ENCODE measurements at regions not wholly inside any gene's neighbourhood (a gene's known extent, or its start where the extent isn't known, plus 50 kb on each side); places are given as distances from the start of the nearest gene placed in this dataset.

DNA sequence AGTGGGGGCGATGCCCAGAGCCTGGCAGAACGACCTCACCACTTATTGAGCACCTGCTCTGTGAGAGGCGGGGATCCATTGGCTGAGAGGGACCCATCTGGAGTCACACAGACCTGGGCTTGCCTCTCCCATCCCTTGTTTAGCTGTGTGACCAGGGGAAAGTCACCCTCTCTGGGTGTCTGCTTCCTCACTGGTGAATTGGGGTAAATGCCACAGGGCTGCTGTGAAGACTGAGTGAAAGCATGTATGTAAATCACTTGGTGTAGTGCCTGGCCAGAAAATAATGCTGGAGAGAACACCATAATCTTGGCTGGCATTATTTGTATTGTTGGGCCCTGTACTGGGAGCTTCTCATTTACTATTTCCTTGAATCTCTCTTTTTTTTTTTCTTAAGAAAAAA lies 83.4 kb upstream of the PRL start:
- TF ChIP-seq GATA3 (IDR thresholded peaks at IDR 0.05; ENCODE audit: low read depth, low read length) (no peak), GATA2 (IDR thresholded peaks at IDR 0.05; ENCODE audit: low read depth, low read length) (no peak)

DNA sequence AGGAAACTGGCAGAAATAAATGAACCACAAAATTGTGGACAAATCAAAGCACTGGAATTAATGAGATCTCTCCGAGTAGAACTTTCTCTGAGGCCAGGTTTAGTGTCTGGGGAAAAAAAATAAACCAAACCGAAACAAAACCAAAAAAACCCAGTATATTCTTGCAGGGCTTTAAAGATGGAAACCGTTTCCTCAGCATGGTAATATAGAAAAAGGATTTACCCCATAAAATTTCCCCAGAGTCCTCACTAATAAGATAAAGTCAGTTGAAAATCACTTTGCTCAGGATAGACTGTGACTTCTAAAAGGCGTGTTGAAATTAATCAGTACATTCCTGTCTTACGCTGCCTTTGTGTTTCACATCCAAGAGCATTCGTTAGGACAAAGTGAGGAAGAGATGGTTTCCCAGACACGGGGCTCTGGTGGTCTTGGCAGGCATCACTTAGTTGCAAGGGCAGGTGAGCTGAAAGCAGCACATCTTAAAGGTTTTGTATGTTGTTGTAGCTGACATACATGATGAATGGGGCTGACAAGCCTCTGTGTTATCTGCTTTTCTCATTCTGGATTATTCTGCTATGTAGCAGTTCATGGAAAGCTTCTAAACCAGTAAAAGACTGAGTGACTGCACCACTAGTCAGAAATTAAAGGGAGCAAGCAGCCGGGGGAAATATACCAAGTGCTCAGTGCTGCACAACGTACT lies 85.2 kb upstream of the PRL start:
- TF ChIP-seq GATA3 (IDR thresholded peaks at IDR 0.05; ENCODE audit: low read depth, low read length) (no peak), GATA2 (IDR thresholded peaks at IDR 0.05; ENCODE audit: low read depth, low read length) (no peak)

GRCh38 chr6:22383016-22383415 lies 86.2 kb upstream of the PRL start:
- TF ChIP-seq GATA2 (IDR thresholded peaks at IDR 0.05; ENCODE audit: low read depth, low read length), result no peak

DNA sequence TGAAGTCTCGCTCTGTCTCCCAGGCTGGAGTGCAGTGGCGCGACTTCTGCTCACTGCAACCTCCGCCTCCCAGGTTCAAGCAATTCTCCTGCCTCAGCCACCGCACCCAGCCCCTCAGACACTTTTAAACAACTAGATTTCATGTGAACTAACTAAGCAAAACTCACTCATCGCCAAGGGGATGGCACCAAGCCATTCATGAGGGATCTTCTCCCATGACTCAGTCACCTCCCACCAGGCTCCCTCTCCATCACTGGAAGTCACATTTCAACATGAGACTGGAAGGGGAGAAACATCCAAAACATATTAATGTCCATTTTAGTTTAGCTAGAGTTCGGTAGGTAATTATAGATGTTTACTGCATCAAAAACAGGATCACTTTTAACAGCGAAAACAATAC lies 95.9 kb upstream of the PRL start:
- TF ChIP-seq GATA3 (IDR thresholded peaks at IDR 0.05; ENCODE audit: low read depth, low read length) (no peak), GATA2 (IDR thresholded peaks at IDR 0.05; ENCODE audit: low read depth, low read length) (no peak)

DNA sequence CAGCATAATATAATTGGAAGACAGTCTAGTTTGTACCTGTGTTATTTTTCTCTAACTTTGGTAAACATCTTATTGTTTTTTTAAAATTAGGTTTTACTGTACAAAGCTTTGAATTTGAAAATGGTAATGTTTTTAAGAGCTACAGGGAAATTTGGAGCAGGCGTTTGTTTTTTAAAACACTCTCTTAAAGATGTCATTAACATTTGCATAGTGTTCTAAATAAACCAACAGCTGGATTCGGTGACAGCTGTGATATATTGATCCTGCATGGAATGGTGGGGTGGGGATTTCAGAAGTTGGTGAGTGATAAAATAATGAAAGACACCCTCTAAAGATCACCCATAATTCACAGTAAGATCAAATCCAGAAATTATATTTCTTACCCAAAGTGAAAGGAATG lies 97.9 kb upstream of the PRL start:
- TF ChIP-seq GATA2 (IDR thresholded peaks at IDR 0.05; ENCODE audit: low read depth, low read length) (no peak), GATA3 (IDR thresholded peaks at IDR 0.05; ENCODE audit: low read depth, low read length) (no peak)

DNA sequence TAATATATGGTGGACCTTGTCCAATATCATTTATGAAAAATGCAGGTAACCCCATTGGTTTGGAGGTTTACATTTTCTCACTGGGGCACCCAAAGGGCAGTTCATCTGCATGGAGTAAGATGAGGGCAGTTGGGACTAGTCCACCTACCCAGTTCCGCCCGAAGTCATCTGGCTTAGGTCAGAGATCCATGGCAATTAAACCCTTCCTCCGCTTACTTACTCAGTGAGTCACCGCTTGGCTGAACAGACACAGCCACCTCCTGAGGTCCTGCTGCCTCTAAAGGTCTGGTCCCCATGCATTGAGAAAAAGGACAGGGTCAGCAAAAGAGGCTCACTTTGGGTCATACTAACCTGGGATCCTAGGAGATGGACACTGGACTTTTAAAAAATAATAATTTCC lies 102.9 kb upstream of the PRL start:
- TF ChIP-seq GATA2 (IDR thresholded peaks at IDR 0.05; ENCODE audit: low read depth, low read length) (no peak), GATA3 (IDR thresholded peaks at IDR 0.05; ENCODE audit: low read depth, low read length) (no peak)

DNA sequence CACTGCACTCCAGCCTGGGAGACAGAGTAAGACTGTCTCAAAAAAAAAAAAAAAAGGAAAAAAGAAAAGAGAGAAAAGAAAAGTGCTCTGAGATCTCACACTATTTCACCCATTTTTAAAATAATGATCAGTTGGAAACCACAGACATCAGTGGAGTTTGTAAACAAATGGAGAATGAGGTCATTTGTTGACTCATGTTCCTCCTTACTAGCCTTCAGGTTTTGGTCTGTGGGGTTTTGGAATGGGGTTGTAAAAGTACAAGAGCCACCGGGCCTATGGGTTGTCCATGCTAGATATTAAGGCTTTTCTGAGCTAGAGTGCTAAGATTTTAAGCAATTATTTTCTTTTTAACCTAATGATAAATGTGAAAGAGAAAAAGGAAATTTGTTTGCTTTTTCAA lies 104.4 kb upstream of the PRL start:
- TF ChIP-seq GATA3 (IDR thresholded peaks at IDR 0.05; ENCODE audit: low read depth, low read length) (no peak), GATA2 (IDR thresholded peaks at IDR 0.05; ENCODE audit: low read depth, low read length) (no peak)

- TF ChIP-seq GATA2 (IDR thresholded peaks at IDR 0.05; ENCODE audit: low read depth, low read length) (no peak), GATA3 (IDR thresholded peaks at IDR 0.05; ENCODE audit: low read depth, low read length) (no peak)
These were observed 105.1 kb upstream of the PRL start for GRCh38 chr6:22401932-22402331.

DNA sequence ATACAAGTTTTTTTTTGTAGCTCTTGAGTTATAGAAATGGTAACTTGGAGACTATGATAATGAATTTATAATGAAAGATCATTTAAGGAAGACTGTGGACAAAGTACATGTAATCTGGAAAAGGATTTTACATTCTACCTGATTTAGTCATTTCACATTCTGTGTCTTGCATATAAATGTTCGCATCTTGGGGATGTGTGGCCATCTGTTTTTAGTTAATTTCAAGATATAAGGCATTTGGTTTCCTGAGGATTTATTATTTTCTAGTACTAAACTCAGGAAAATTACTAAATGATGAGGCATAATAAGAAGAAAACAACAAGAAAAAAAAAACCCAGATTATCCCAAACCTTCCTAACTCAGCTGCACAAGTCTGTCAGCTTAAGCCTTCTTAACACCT lies 112.7 kb upstream of the PRL start:
- TF ChIP-seq GATA2 (IDR thresholded peaks at IDR 0.05; ENCODE audit: low read depth, low read length), result no peak
- no peak for TF ChIP-seq GATA3 (IDR thresholded peaks at IDR 0.05; ENCODE audit: low read depth, low read length)

DNA sequence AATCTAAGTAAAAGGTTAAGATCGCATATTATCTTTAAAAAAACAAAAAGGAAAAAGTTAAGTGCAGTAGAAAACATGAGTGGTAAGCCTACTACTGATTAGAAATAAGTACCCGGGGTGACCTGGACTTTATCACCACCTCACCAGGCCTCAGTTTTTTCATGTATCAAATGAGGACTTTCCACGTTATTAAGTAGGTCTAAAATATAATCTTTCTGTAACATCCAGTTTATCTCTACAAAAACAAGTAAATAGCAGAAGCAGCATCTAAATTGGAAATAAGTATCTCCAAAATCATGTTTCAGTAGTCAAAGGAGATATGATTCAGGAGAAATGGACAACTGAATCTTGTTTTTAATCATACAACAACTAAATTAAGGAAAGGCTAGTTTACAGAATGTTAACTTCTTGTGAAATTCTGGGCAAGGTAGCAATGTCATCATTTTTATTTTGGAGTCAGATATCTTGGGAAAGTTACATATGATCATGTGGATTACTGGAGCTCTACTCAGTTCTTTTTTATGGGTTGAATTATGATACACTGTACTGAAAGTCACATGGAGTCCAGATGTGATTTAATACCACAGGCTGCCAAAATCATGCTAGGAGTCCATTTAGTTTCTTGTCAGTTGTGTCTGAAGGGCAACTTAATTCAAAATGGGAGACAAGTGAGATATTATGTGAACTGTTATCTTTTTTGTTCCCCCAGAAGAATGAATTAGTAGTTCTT lies 114.7 kb upstream of the PRL start:
- no peak for TF ChIP-seq GATA3 (IDR thresholded peaks at IDR 0.05; ENCODE audit: low read depth, low read length)
- no peak; the same call in none of the 2 replicates for TF ChIP-seq GATA2 (IDR thresholded peaks at IDR 0.05; ENCODE audit: low read depth, low read length)

- TF ChIP-seq GATA2 (IDR thresholded peaks at IDR 0.05; ENCODE audit: low read depth, low read length) (no peak), GATA3 (IDR thresholded peaks at IDR 0.05; ENCODE audit: low read depth, low read length) (no peak)
These were observed 116.2 kb upstream of the PRL start for GRCh38 chr6:22412994-22413393.

GRCh38 chr6:22413681-22414311 lies 117.0 kb upstream of the PRL start:
- TF ChIP-seq GATA3 (IDR thresholded peaks at IDR 0.05; ENCODE audit: low read depth, low read length) (no peak), GATA2 (IDR thresholded peaks at IDR 0.05; ENCODE audit: low read depth, low read length) (no peak)

GRCh38 chr6:22418714-22419113 lies 121.9 kb upstream of the PRL start:
- TF ChIP-seq GATA2 (IDR thresholded peaks at IDR 0.05; ENCODE audit: low read depth, low read length), result no peak
- no peak for TF ChIP-seq GATA3 (IDR thresholded peaks at IDR 0.05; ENCODE audit: low read depth, low read length)

- TF ChIP-seq GATA3 (IDR thresholded peaks at IDR 0.05; ENCODE audit: low read depth, low read length) (no peak), GATA2 (IDR thresholded peaks at IDR 0.05; ENCODE audit: low read depth, low read length) (no peak)
These were observed 124.4 kb upstream of the PRL start for GRCh38 chr6:22421198-22421597.

DNA sequence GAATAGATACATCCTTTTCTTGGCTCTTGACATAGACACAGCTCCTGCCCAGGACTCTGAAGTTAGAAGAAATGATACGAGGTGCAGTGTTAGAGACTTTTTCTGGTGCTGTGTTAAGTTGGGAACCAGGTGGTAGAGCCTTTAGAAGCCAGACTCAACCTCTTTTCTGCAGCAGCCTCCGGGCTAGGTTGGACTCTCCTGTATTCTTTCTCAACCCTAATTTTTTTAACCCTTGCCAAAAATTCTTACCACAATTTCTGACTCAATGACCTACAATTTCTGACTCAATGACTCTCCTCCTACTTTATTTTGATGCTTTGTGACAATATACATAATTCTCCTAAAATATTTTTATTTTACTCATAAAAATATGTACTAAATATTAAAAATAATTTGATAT lies 127.4 kb upstream of the PRL start:
- TF ChIP-seq GATA2 (IDR thresholded peaks at IDR 0.05; ENCODE audit: low read depth, low read length) (no peak), GATA3 (IDR thresholded peaks at IDR 0.05; ENCODE audit: low read depth, low read length) (no peak)

Measured in SH-SY5Y (cell line).